Stimulated activated CD4-positive, alpha-beta T cell treated with anti-CD3 and anti-CD28 coated beads, Interleukin-4, amount 100 ng/mL, for 48 hours (primary cell): ENCODE measurements at regions not wholly inside any gene's neighbourhood (a gene's known extent, or its start where the extent isn't known, plus 50 kb on each side); places are given as distances from the start of the nearest gene placed in this dataset.

Experiments used
- DNase-seq, 2 donors: peaks; one replicate each; pipeline ENCODE4 v3.0.0-alpha.2; 2020; ENCODE audit warnings: low read depth in 2 of 2

DNA sequence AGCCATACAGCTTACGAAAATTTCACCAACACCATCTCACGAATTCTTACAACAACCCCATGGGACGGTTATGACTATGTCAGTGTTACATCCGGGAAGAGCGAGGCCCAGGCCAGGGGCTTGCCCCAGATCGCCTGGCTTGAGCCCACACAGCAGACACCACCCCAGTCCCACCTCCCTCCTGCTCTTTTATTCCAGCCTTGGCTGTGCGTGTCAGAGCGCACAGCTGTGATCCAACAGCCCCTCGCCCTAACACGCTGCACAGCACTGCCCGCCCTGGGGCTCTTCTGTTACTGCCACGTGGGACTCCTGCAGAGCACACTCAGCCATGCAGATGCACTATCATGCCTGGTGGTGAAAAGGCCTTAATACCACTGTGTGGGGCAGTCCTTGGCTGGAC lies 127.9 kb downstream of the ENGASE start:
- DNase-seq: no peak

DNA sequence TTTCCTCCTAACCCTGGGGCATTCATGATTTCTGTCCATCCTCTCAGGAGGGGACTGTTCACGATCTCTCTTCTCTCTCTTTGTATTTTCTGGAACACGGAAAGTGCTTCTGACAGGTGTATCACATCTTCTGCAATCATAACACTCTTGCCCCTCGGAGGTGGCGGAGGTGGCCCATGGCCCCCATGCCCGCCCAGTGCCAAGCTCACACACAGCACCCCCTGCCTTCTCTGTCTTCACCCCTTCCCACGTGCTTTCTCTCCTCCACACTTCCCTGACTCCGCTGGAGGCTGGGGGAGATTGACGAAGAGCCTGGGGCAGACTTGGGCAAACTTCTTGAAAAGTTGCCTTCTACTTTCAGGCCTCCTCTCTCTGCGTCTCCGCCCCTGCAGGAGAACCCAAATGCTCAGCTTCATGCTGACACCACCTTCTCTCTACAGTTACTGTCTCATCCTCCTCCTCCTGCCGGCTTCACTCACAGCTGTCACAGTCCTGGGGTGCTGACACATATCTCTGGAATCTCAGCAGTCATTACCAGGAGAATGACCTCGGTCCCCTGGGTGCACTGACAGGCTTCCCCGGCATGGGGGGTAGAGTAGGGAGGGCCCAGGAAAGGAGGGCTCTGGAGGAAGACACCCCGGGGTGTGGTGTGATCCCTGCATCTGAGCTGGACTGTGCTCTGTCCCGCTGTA lies 127.1 kb downstream of the ENGASE start:
- DNase-seq: no peak

- DNase-seq: no peak
Observed at GRCh38 chr17:79201119-79201518, 126.5 kb downstream of the ENGASE start.

GRCh38 chr17:79196913-79197312 lies 122.3 kb downstream of the ENGASE start:
- DNase-seq: no peak

DNA sequence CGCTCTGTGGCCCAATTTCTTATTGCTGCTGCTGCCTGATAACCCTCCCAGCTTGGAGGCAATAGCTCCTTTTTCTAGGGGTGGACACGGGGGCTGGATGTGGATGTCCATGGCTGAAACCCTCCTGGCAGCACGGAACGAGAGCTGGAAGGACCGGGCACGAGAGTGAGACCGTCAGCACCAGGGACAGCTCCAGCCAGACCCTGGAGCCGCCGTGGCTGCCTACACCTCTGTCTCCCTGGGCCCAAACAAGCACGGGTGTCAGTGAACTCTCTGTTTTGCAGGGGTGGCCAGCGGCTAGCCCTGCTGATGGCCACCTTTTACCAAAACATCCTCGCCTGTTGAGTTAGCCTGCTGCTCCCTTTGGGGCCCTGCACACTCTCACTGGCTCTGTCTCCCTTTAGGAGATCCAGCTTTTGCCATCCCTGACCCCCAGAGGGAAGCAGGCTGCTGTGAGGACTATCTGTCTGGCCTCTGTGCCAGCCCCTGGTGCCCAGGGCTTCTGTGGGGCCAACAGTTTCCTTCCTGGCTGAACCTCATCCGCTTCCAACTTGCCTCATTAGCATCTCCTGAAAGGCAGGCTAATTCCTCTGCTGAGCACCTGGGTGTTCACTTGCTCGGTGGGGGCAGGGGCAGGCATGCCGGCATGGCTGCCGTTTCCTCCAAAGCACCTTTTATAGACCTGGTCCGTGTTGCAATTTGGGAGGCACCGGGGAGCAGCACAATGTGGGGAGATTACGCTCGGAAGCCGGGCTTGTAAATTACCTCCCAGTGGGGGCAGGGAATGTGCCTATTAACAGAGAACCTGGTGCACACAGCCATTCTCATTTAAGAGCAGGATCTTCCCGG lies 118.1 kb downstream of the ENGASE start:
- DNase-seq: peak; percentile 11 to 42

DNA sequence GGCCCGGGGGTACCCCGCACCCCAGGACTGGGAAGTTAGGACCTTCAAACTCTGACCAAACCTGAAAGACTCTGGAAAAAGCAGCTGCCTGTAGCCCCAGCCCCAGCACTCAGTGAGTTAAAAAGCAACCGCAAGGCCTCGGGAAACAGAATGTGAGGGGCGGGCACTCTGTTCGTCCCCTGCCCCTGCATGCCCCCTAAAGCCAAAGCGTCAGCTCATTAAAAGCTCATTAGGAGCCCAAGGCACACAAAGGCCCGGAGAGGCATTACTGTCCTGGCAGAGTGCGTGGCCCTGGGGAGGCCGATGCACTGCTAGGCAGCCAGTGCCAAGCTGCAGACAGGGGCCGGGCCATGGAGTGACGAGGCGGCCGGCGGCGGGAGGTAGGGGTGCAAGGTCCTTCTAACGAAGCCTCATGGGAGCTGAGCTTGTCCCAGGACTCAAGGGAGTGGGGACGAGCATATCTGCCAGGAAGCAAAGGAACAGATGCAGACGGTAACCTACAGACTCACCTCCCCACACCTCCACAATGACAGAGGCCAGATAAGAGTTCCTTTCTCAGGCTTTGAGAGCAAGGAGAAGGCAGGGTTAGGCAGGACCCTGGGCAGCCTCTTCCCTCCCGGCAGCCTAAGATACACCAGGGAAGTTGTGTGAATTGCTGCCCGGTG lies 116.8 kb downstream of the ENGASE start:
- no peak for DNase-seq

GRCh38 chr17:79189305-79189704 lies 114.7 kb downstream of the ENGASE start:
- no peak for DNase-seq

GRCh38 chr17:79188685-79189084 lies 114.1 kb downstream of the ENGASE start:
- DNase-seq: no peak

DNA sequence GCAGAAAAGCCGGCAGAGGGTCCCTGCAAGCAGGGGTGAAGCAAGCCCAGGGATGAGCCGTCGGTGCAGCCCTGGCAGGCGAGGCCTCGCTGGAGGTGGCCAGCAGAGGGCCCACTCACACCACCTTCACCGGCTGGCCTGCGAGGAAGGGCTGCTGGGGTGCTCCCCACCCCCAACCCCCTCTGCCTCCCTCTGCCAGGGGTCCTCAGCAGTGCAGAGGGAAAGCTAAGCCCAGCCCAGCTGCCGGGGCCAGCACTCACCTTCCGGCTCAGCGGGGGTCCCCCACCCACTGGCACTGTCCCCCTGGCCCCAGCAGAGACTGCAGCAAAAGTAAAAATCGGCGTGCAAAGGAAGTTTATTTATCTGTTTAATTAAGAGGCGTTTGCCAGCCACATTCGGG lies 113.4 kb downstream of the ENGASE start:
- no peak for DNase-seq

DNA sequence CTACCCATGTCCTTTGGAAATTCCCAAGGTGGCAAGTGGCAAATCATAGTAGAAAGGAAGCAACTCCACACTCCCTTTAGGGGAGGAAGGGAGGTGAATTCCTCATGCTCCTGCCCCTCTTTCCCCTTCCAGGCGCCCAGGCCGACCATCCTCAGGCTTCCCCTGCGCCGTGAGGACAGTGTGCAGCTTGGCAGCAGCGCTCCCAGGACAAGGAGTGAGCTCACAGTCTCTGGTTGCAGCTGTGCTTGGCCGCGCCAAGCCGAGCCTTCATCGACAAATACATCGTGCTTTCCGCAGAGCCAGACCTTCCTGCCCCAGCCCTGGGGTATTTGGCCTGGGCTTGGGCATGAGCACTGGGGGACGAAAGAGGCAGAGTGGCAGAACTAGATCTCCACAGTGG lies 112.6 kb downstream of the ENGASE start:
- DNase-seq: no peak

GRCh38 chr17:79186406-79186805 lies 111.8 kb downstream of the ENGASE start:
- no peak for DNase-seq

- no peak for DNase-seq
Observed at GRCh38 chr17:79185671-79186070, 111.0 kb downstream of the ENGASE start.

GRCh38 chr17:79184219-79184618 lies 109.6 kb downstream of the ENGASE start:
- DNase-seq: no peak

- no peak for DNase-seq
Observed at GRCh38 chr17:79183293-79184158, 108.9 kb downstream of the ENGASE start.

DNA sequence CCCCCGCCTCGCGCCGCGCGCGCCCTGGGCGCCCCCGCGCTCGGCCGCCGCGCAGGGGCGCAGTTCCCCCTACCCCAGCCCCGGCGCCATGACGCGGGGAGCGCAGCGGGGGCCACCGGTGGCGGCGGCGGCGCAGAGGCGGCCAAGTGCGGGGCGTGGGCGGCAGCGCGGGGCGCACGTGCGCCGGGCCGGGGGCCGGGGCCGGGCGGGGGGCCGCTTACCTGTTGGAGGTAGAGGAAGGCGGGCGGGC lies 108.3 kb downstream of the ENGASE start:
- DNase-seq: no peak

DNA sequence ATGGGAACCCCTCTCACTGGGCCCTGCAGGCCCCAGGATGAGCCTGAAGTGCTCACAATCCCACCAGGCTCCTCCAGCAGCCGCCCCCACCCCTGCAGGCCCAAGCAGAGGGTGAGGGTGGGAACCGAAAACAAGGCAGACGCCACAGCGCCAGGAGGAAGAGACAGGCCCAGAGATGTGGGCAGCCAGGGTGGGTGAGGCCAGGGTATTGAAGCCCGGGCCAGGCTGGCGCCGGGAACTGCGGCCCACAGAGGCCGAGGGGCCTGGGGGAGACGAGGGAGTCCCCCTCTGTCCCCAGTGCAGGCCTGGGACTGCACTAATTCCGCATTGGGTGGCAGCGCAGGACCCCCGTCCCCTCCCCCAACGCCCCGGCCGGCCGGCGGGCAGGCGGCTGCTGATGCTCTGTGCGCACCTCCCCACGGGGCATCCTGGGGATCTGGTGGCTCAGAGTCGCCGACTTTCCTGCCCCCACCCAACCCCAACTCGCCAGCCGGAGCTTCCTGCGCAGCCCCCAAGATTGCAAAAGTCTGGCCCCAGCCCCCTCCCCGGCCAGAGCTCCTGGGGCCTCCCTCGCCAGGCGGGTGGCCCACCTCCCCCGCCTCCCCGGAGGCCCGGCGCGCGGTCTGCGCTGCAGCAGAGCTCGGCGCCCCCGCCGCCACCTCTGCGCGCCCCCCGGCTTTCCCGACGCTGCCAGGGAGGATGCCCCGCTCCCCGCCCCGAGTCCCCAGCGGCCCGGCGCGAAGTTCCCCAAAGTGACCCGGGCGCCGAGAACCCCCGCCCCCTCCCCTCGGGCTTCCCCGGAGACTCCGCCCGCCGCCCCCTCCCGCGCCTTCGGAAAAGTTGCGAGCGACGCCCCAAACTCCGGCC lies 107.8 kb downstream of the ENGASE start:
- no peak for DNase-seq

GRCh38 chr17:79180358-79181005 lies 105.9 kb downstream of the ENGASE start:
- no peak for DNase-seq

DNA sequence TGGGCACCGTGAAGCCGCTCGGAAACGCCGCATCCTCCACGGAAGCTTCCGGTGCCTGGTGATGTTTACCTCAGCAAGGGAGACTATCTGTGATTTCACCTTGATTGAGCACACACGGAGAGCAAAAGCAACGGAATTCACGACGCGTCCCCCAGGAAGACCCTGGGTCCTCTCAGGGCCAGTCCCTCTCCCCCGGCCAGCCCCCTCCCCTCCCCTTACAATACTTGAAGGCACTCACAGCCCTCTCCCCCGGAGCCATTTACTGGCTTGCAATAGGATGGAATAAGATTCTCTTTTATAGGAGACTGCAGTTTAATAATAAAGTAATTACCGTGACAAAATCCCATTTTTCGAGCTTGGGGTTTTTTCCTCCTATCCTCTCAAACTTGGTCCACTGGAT lies 104.7 kb downstream of the ENGASE start:
- DNase-seq: no peak

GRCh38 chr17:79177877-79178276 lies 103.3 kb downstream of the ENGASE start:
- no peak for DNase-seq

DNA sequence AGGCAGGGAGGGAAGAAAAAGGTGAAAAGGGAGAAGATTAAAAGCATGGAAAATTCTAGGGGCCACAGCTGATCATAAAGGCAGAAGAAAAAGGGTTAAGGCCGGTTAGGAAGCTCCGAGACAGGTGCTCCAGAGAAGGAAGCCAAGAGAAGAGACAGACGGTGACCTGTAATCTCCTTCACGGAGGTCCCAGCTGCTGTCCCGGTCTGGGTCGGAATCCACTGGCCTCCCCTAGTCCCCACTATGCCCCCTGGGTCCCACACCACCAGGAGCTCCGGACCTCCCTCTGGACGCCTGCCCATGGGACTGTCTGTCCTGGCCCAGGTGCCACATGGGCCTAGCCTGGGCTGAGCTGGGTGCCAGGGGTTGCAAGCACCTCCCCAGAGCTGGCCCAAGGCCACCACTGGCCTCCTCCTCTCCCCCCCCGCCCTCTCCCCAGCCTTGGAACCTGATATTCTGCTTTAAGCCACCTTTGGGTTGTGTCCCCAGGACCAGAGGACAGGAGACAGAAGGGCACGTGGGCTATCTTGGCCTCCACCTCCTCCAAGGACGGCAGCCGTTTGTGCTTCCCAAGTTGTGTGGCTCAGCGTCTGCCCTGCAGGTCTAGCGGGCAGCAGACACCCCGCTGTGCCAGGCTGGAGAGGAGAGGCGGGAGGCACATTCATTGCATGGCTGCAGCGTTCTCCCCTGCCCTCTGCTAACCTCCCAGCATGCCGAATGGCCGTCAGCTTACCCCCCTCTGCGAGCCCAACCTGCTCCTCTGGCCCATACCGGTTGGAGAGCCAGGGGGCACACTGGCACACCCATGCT lies 102.4 kb downstream of the ENGASE start:
- no peak for DNase-seq
